ENCODE measurements at regions not wholly inside any gene's neighbourhood (a gene's known extent, or its start where the extent isn't known, plus 50 kb on each side); places are given as distances from the start of the nearest gene placed in this dataset.
A peak's percentile ranks its signal among the peaks of the same experiment; 100 is the strongest.

DNA sequence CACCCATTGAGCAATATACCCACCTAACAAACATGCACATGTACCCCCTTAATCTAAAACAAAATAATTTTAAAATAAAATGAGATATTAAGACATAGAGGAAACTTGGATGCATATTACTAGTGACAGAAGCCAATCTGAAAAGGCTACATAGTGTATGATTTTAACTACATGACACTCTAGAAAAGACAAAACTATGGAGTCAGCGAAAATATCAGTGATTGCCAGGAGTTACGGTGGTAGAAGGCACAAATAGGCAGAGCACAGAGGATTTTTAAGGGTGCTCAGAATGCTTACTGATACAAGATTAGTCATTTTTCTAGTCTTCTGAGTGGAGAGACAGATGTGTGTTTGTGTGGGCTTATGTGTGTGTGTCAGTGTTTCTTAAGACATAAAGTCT, 656.6 kb downstream of the NR4A2 start:
- Histone ChIP-seq H2AFZ (ENCODE audit: insufficient read depth, low read length, poor library complexity) (no peak overlapping the region), H3K27me3 (ENCODE audit: insufficient read depth, low read length) (no peaks in the 10 kb centered on the region), H2BK12ac (ENCODE audit: low read length) (no peak overlapping the region), H2AK5ac (ENCODE audit: low read length) (no peak overlapping the region), H3K9ac (ENCODE audit: low read length) (no peak overlapping the region), H3K4ac (ENCODE audit: low read depth, low read length) (no peak overlapping the region), H3K9me3 (ENCODE audit: insufficient read depth, low read depth, low read length) (no peaks in the 10 kb centered on the region), H3K4me1 (ENCODE audit: control insufficient read depth in 1 of 2, insufficient read depth in 2 of 2, low read length in 2 of 2) (no peaks in the 10 kb centered on the region), H3K14ac (ENCODE audit: low read length) (no peak overlapping the region), H3K79me2 (ENCODE audit: control insufficient read depth, insufficient read depth, low read length, poor library complexity) (no peaks in the 10 kb centered on the region), H4K12ac (ENCODE audit: low read depth, low read length) (no peak overlapping the region), H3K23ac (ENCODE audit: low read length) (no peak overlapping the region), H2BK120ac (ENCODE audit: insufficient read depth, low read length, poor library complexity) (no peak overlapping the region), H3K27ac (ENCODE audit: low read depth, low read length) (no peak overlapping the region), H3K18ac (ENCODE audit: low read length) (no peak overlapping the region), H2BK5ac (ENCODE audit: low read depth, low read length, poor library complexity) (no peak overlapping the region), H3K4me2 (ENCODE audit: low read length) (no peak overlapping the region), H3K79me1 (ENCODE audit: low read length) (no peaks in the 10 kb centered on the region), H3K36me3 (ENCODE audit: control insufficient read depth in 1 of 2, insufficient read depth in 2 of 2, low read length in 2 of 2) (no peaks in the 10 kb centered on the region), H4K91ac (ENCODE audit: low read depth, low read length) (no peak overlapping the region), H4K8ac (ENCODE audit: low read depth, low read length) (no peak overlapping the region), H3K4me3 (ENCODE audit: low read depth, low read length) (no peak overlapping the region)
- no peak for DNase-seq
- no CpG with 5 or more reads among the region's 2 CpGs for WGBS (ENCODE audit: extremely low coverage, insufficient coverage, insufficient read length)

DNA sequence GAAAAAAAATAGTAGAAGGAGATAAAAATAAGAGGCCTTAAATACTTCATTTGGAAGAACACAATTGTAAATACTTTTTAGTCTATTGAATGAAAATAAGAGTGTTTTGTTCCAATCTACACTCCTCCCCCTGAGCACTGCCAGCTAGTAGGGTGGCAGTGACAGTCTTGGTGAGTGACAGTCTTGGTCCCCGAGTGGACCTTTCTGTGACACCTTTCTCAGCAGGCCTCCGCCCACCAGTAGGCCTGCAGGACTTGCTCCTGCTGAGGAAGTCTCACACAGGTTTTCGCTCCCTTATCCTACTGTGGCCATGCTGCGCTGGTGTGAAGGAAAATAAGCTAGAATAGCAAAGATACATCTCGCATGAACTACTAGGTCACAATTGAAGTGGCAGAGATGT, 666.8 kb downstream of the NR4A2 start:
- no peak overlapping the region for H3K27ac ChIP-seq (ENCODE audit: low read depth, low read length)
- no CpG with 5 or more reads among the region's 5 CpGs for WGBS (ENCODE audit: extremely low coverage, insufficient coverage, insufficient read length)
- DNase-seq, result no peak

DNA sequence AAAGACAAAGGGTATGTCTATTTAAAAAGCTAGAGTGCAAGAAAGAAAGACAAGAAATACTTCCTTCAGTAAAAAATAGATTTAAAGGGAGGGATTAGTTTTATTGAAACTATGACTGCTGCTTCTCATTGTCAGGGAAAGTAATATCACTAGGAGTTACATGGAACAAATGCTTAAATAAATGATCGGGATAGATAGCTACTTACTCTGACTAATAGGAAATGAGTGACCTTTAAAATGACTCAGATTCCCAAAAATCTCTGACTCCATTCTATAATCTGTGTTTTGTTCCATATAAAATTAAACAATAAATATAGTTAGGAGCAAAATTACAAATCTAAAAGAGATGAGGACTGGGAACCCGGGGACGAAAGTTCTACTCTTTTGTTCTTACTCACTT, 669.3 kb downstream of the NR4A2 start:
- no peaks in the 10 kb centered on the region for H3K27me3 ChIP-seq (ENCODE audit: insufficient read depth, low read length)
- no peak overlapping the region for H3K4ac ChIP-seq (ENCODE audit: low read depth, low read length)
- H3K4me3 ChIP-seq (ENCODE audit: low read depth, low read length), result no peak overlapping the region
- no peak overlapping the region for H4K12ac ChIP-seq (ENCODE audit: low read depth, low read length)
- no peak overlapping the region for H2BK120ac ChIP-seq (ENCODE audit: insufficient read depth, low read length, poor library complexity)
- H2AFZ ChIP-seq (ENCODE audit: insufficient read depth, low read length, poor library complexity), result no peak overlapping the region
- DNase-seq, result no peak
- no peak overlapping the region for H2BK12ac ChIP-seq (ENCODE audit: low read length)
- no CpG with 5 or more reads among the region's 3 CpGs for WGBS (ENCODE audit: extremely low coverage, insufficient coverage, insufficient read length)
- H2BK5ac ChIP-seq (ENCODE audit: low read depth, low read length, poor library complexity), result no peak overlapping the region
- H3K23ac ChIP-seq (ENCODE audit: low read length), result no peak overlapping the region
- H2AK5ac ChIP-seq (ENCODE audit: low read length), result no peak overlapping the region
- H4K91ac ChIP-seq (ENCODE audit: low read depth, low read length), result no peak overlapping the region
- no peaks in the 10 kb centered on the region for H3K4me1 ChIP-seq (ENCODE audit: control insufficient read depth in 1 of 2, insufficient read depth in 2 of 2, low read length in 2 of 2)
- H3K4me2 ChIP-seq (ENCODE audit: low read length), result no peak overlapping the region
- no peak overlapping the region for H3K18ac ChIP-seq (ENCODE audit: low read length)
- H3K27ac ChIP-seq (ENCODE audit: low read depth, low read length), result no peak overlapping the region
- no peak overlapping the region for H3K14ac ChIP-seq (ENCODE audit: low read length)
- H3K9ac ChIP-seq (ENCODE audit: low read length), result no peak overlapping the region
- no peaks in the 10 kb centered on the region for H3K79me2 ChIP-seq (ENCODE audit: control insufficient read depth, insufficient read depth, low read length, poor library complexity)
- no peak overlapping the region for H4K8ac ChIP-seq (ENCODE audit: low read depth, low read length)
- no peaks in the 10 kb centered on the region for H3K36me3 ChIP-seq (ENCODE audit: control insufficient read depth in 1 of 2, insufficient read depth in 2 of 2, low read length in 2 of 2)
- no peaks in the 10 kb centered on the region for H3K79me1 ChIP-seq (ENCODE audit: low read length)
- no peaks in the 10 kb centered on the region for H3K9me3 ChIP-seq (ENCODE audit: insufficient read depth, low read depth, low read length)

More for the DNA sequence above, 666.8 kb downstream of the NR4A2 start:
- Histone ChIP-seq H3K9ac (ENCODE audit: low read length) (peak overlapping the region; percentile 56), H4K8ac (ENCODE audit: low read depth, low read length) (no peak overlapping the region), H3K18ac (ENCODE audit: low read length) (no peak overlapping the region), H3K4me1 (ENCODE audit: control insufficient read depth in 1 of 2, insufficient read depth in 2 of 2, low read length in 2 of 2) (no peaks in the 10 kb centered on the region), H2BK5ac (ENCODE audit: low read depth, low read length, poor library complexity) (no peak overlapping the region), H2AK5ac (ENCODE audit: low read length) (no peak overlapping the region), H2AFZ (ENCODE audit: insufficient read depth, low read length, poor library complexity) (no peak overlapping the region), H3K79me2 (ENCODE audit: control insufficient read depth, insufficient read depth, low read length, poor library complexity) (no peaks in the 10 kb centered on the region), H3K4me2 (ENCODE audit: low read length) (no peak overlapping the region), H3K4me3 (ENCODE audit: low read depth, low read length) (no peak overlapping the region), H3K4ac (ENCODE audit: low read depth, low read length) (no peak overlapping the region), H3K14ac (ENCODE audit: low read length) (no peak overlapping the region), H3K27me3 (ENCODE audit: insufficient read depth, low read length) (no peaks in the 10 kb centered on the region), H2BK12ac (ENCODE audit: low read length) (no peak overlapping the region), H4K91ac (ENCODE audit: low read depth, low read length) (no peak overlapping the region), H4K12ac (ENCODE audit: low read depth, low read length) (no peak overlapping the region), H3K9me3 (ENCODE audit: insufficient read depth, low read depth, low read length) (no peaks in the 10 kb centered on the region), H3K79me1 (ENCODE audit: low read length) (no peaks in the 10 kb centered on the region), H3K36me3 (ENCODE audit: control insufficient read depth in 1 of 2, insufficient read depth in 2 of 2, low read length in 2 of 2) (no peaks in the 10 kb centered on the region), H3K23ac (ENCODE audit: low read length) (no peak overlapping the region), H2BK120ac (ENCODE audit: insufficient read depth, low read length, poor library complexity) (no peak overlapping the region)

DNA sequence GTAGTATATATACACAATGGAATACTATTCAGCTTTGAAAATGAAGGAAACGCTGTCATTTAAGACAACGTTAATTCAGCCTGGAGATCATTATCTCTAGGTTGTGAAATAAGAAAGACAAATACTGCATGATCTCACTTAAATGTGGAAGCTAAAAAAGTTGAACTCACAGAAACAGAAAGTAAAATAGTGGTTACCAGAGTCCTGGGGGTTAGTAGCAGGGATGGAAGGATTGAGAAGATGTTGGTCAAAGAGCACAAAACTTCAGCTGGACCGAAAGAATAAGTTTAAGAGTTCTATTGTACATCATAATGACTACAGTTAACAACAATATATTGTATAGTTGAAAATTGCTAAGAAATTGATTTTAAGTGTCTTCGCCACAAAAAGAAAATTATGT, 670.3 kb downstream of the NR4A2 start:
- H3K4me2 ChIP-seq (ENCODE audit: low read length), result no peak overlapping the region

More for the DNA sequence above, 670.3 kb downstream of the NR4A2 start:
- no peak overlapping the region for H3K9ac ChIP-seq (ENCODE audit: low read length)
- no peak overlapping the region for H3K4me3 ChIP-seq (ENCODE audit: low read depth, low read length)
- no peaks in the 10 kb centered on the region for H3K27me3 ChIP-seq (ENCODE audit: insufficient read depth, low read length)
- no peaks in the 10 kb centered on the region for H3K79me1 ChIP-seq (ENCODE audit: low read length)
- no peaks in the 10 kb centered on the region for H3K9me3 ChIP-seq (ENCODE audit: insufficient read depth, low read depth, low read length)
- no peaks in the 10 kb centered on the region for H3K4me1 ChIP-seq (ENCODE audit: control insufficient read depth in 1 of 2, insufficient read depth in 2 of 2, low read length in 2 of 2)
- no peak overlapping the region for H2AK5ac ChIP-seq (ENCODE audit: low read length)
- no peak overlapping the region for H4K91ac ChIP-seq (ENCODE audit: low read depth, low read length)
- H3K36me3 ChIP-seq (ENCODE audit: control insufficient read depth in 1 of 2, insufficient read depth in 2 of 2, low read length in 2 of 2), result no peaks in the 10 kb centered on the region
- H2BK12ac ChIP-seq (ENCODE audit: low read length), result no peak overlapping the region
- WGBS (ENCODE audit: extremely low coverage, insufficient coverage, insufficient read length), result no CpG with 5 or more reads among the region's 4 CpGs
- H3K79me2 ChIP-seq (ENCODE audit: control insufficient read depth, insufficient read depth, low read length, poor library complexity), result no peaks in the 10 kb centered on the region
- H2BK120ac ChIP-seq (ENCODE audit: insufficient read depth, low read length, poor library complexity), result no peak overlapping the region
- no peak overlapping the region for H2AFZ ChIP-seq (ENCODE audit: insufficient read depth, low read length, poor library complexity)
- DNase-seq, result peak in 1 of 2 donors; percentile 3
- no peak overlapping the region for H4K8ac ChIP-seq (ENCODE audit: low read depth, low read length)
- no peak overlapping the region for H3K18ac ChIP-seq (ENCODE audit: low read length)
- H3K14ac ChIP-seq (ENCODE audit: low read length), result no peak overlapping the region
- no peak overlapping the region for H2BK5ac ChIP-seq (ENCODE audit: low read depth, low read length, poor library complexity)
- H3K27ac ChIP-seq (ENCODE audit: low read depth, low read length), result no peak overlapping the region
- no peak overlapping the region for H4K12ac ChIP-seq (ENCODE audit: low read depth, low read length)
- H3K4ac ChIP-seq (ENCODE audit: low read depth, low read length), result no peak overlapping the region
- no peak overlapping the region for H3K23ac ChIP-seq (ENCODE audit: low read length)
